Activated CD4-positive, alpha-beta T cell treated with anti-CD3 and anti-CD28 coated beads, Interleukin-2, amount 10 ng/mL, durations not matched to agents 7 days and 5 days (primary cell): ENCODE measurements at regions not wholly inside any gene's neighbourhood (a gene's known extent, or its start where the extent isn't known, plus 50 kb on each side); places are given as distances from the start of the nearest gene placed in this dataset.
"Not testable (repeated sequence)": the region's sequence is repeated elsewhere in the genome, so short reads cannot be mapped to it uniquely, and the experiment has no call there.

Experiments
- CTCF ChIA-PET: fragments of 350-600 bp; sonication (Branson Sonifier 250); formaldehyde crosslinking; loops from one replicate; lab custom pipeline; 2021; ENCODE audit warnings: antibody characterized with exemption; lab: Charles Lee
- POLR2A ChIA-PET: fragments of 350-600 bp; sonication (Branson Sonifier 250); formaldehyde crosslinking; loops from one replicate; lab custom pipeline; 2021; ENCODE audit warnings: antibody characterized with exemption; lab: Charles Lee
- DNase-seq: peaks from one replicate; pipeline ENCODE4 v3.0.0-alpha.2; 2020
- H3K27ac Mint-ChIP-seq: one replicate; pipeline ENCODE4 v1.8.0; 2021; ENCODE audit warnings: mild to moderate bottlenecking, moderate library complexity, mixed read lengths
- H3K27me3 Mint-ChIP-seq: one replicate; pipeline ENCODE4 v1.8.0; 2021; ENCODE audit warnings: mixed read lengths
- H3K36me3 Mint-ChIP-seq: one replicate; pipeline ENCODE4 v1.8.0; 2021; ENCODE audit warnings: low read depth, mixed read lengths
- H3K4me1 Mint-ChIP-seq: one replicate; pipeline ENCODE4 v1.8.0; 2021; ENCODE audit warnings: mixed read lengths
- H3K4me3 Mint-ChIP-seq: one replicate; pipeline ENCODE4 v1.8.0; 2021; ENCODE audit warnings: mild to moderate bottlenecking, moderate library complexity, mixed read lengths
- H3K9me3 Mint-ChIP-seq: one replicate; pipeline ENCODE4 v1.8.0; 2021; ENCODE audit warnings: mixed read lengths

GRCh38 chr7:69246758-69247157 is 351.5 kb upstream of the AUTS2 start:
- POLR2A ChIA-PET = no interaction called here
- H3K36me3 Mint-ChIP-seq = no peaks in the 10 kb centered on the region
- peaks cover 7% of the 10 kb centered on the region for H3K9me3 Mint-ChIP-seq
- H3K4me3 Mint-ChIP-seq = no peak overlapping the region
- no peak for DNase-seq
- no peak overlapping the region for H3K27ac Mint-ChIP-seq
- H3K27me3 Mint-ChIP-seq = no peaks in the 10 kb centered on the region
- CTCF ChIA-PET = no interaction called here
- H3K4me1 Mint-ChIP-seq = no peaks in the 10 kb centered on the region

GRCh38 chr7:69248382-69248828 is 349.9 kb upstream of the AUTS2 start:
- H3K27me3 Mint-ChIP-seq, CTCF ChIA-PET, H3K4me1 Mint-ChIP-seq, POLR2A ChIA-PET, H3K36me3 Mint-ChIP-seq, H3K4me3 Mint-ChIP-seq, H3K27ac Mint-ChIP-seq, DNase-seq, H3K9me3 Mint-ChIP-seq: not testable (repeated sequence)

DNA sequence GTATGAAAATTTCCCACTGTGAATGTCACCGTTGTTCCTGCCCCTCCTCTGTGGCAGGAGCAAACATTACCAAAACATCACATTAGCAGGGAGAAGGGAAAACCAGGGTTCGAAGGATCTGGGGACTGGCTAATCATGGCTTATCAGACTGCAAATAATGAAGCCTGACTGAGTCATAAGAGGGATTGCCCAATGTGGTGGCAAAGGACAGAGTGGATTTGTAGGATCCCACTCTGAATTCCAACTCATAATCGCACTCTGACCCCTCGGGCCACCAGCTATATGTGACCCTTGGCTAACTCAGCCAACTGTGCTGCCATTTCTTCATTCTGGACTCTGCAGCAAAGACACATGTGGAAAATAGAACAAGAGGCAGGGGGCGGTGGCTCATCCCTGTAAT is 347.3 kb upstream of the AUTS2 start:
- Mint-ChIP-seq H3K4me3 (no peak overlapping the region), H3K27ac (no peak overlapping the region), H3K36me3 (no peaks in the 10 kb centered on the region), H3K4me1 (no peaks in the 10 kb centered on the region), H3K27me3 (no peaks in the 10 kb centered on the region), H3K9me3 (peaks cover 7% of the 10 kb centered on the region)
- ChIA-PET CTCF (interaction anchor here (0.6 kb wide), 1 partner anchor 883 kb away, joined by 3 read pairs; no protein-coding TSS in a partner anchor), POLR2A (no interaction called here)
- DNase-seq = no peak

- Mint-ChIP-seq H3K27me3 (no peaks in the 10 kb centered on the region), H3K4me1 (no peaks in the 10 kb centered on the region), H3K4me3 (no peak overlapping the region), H3K27ac (no peak overlapping the region), H3K36me3 (no peaks in the 10 kb centered on the region), H3K9me3 (peaks cover 15% of the 10 kb centered on the region)
- POLR2A ChIA-PET = no interaction called here
- DNase-seq = no peak
- CTCF ChIA-PET = no interaction called here
Measured at GRCh38 chr7:69254643-69255042, 343.6 kb upstream of the AUTS2 start.

GRCh38 chr7:69256634-69257081 is 341.6 kb upstream of the AUTS2 start:
- Mint-ChIP-seq H3K27me3 (no peaks in the 10 kb centered on the region), H3K9me3 (peaks cover 11% of the 10 kb centered on the region), H3K4me3 (no peak overlapping the region), H3K27ac (no peak overlapping the region), H3K36me3 (no peaks in the 10 kb centered on the region), H3K4me1 (no peaks in the 10 kb centered on the region)
- DNase-seq = no peak
- ChIA-PET CTCF (no interaction called here), POLR2A (no interaction called here)

DNA sequence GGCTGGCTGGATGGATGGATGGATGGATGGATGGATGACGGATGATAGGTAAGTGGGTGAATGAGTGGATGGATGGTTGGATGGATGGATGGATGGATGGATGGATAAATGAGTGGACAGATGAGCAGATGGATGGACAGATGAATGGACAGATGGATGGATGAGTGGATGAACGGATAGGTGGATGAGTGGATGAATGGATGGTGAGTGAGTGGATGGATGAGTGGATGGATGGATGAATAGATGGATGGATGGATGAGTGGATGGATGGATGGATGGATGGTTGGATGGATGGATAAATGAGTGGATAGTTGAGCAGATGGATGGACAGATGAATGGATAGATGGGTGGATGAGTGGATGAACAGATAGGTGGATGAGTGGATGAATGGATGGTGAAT is 340.7 kb upstream of the AUTS2 start:
- H3K4me1 Mint-ChIP-seq = no peaks in the 10 kb centered on the region

DNA sequence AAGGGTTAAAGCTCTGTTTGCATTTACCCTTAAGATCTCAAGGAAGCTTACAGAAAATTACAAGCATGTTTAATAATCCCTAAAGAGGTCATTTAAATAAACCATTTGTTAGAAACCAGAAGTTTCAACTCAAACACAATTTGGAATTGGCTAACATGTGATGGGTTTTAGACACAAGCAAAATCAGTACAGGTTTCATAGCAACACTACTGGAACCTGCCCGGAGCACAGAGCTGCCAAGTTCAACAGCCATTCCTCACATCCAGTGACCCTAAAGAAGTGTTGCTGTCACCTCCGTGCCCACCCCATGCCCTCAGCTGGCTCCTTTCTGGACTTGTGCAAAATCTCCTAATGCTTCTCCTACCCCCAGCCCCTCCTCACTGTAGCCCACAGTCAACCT is 338.8 kb upstream of the AUTS2 start:
- Mint-ChIP-seq H3K36me3 (no peaks in the 10 kb centered on the region), H3K27me3 (no peaks in the 10 kb centered on the region), H3K4me1 (no peaks in the 10 kb centered on the region), H3K4me3 (no peak overlapping the region), H3K9me3 (peaks cover 11% of the 10 kb centered on the region), H3K27ac (no peak overlapping the region)
- no peak for DNase-seq
- ChIA-PET CTCF (no interaction called here), POLR2A (no interaction called here)

More for the DNA sequence above, 340.7 kb upstream of the AUTS2 start:
- H3K27me3 Mint-ChIP-seq = no peaks in the 10 kb centered on the region
- no peak overlapping the region for H3K4me3 Mint-ChIP-seq
- ChIA-PET CTCF (no interaction called here), POLR2A (no interaction called here)
- DNase-seq = no peak
- H3K36me3 Mint-ChIP-seq = no peaks in the 10 kb centered on the region
- peaks cover 11% of the 10 kb centered on the region for H3K9me3 Mint-ChIP-seq
- H3K27ac Mint-ChIP-seq = no peak overlapping the region

- no peak overlapping the region for H3K4me3 Mint-ChIP-seq
- no peaks in the 10 kb centered on the region for H3K36me3 Mint-ChIP-seq
- ChIA-PET POLR2A (no interaction called here), CTCF (no interaction called here)
- DNase-seq = no peak
- no peak overlapping the region for H3K27ac Mint-ChIP-seq
- H3K27me3 Mint-ChIP-seq = no peaks in the 10 kb centered on the region
- H3K9me3 Mint-ChIP-seq = peaks cover 11% of the 10 kb centered on the region
- no peaks in the 10 kb centered on the region for H3K4me1 Mint-ChIP-seq
Measured at GRCh38 chr7:69260023-69260422, 338.3 kb upstream of the AUTS2 start.

GRCh38 chr7:69263550-69263949 is 334.7 kb upstream of the AUTS2 start:
- no peaks in the 10 kb centered on the region for H3K27me3 Mint-ChIP-seq
- ChIA-PET CTCF (no interaction called here), POLR2A (no interaction called here)
- H3K27ac Mint-ChIP-seq = no peak overlapping the region
- H3K9me3 Mint-ChIP-seq = peaks cover 2% of the 10 kb centered on the region
- no peaks in the 10 kb centered on the region for H3K4me1 Mint-ChIP-seq
- H3K4me3 Mint-ChIP-seq = no peak overlapping the region
- no peaks in the 10 kb centered on the region for H3K36me3 Mint-ChIP-seq
- DNase-seq = no peak

- H3K4me1 Mint-ChIP-seq = no peaks in the 10 kb centered on the region
- ChIA-PET POLR2A (no interaction called here), CTCF (no interaction called here)
- DNase-seq = no peak
- H3K9me3 Mint-ChIP-seq = no peaks in the 10 kb centered on the region
- no peak overlapping the region for H3K4me3 Mint-ChIP-seq
- no peak overlapping the region for H3K27ac Mint-ChIP-seq
- no peaks in the 10 kb centered on the region for H3K27me3 Mint-ChIP-seq
- H3K36me3 Mint-ChIP-seq = no peaks in the 10 kb centered on the region
Measured at GRCh38 chr7:69269806-69270205, 328.5 kb upstream of the AUTS2 start.

DNA sequence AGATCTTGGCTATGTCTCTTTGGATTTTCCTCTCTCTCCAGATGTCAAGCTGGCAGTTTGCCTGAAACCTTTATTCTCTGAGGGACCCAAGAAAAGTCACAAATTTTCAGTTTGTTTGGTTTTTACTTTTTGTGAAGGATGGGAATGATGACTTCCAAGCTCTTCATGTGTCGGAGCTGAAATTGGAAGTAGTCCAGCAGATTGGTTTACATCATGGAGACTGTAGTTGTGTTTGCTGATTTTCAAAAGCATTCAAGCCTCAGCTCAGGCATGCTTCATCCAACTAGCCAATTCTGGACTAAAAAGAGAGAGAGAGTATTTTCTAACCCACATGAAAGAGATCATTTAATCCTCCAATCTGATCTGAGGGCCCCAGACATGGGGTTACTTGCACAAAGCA is 326.2 kb upstream of the AUTS2 start:
- Mint-ChIP-seq H3K9me3 (no peaks in the 10 kb centered on the region), H3K36me3 (no peaks in the 10 kb centered on the region), H3K4me3 (no peak overlapping the region), H3K4me1 (no peaks in the 10 kb centered on the region), H3K27me3 (no peaks in the 10 kb centered on the region), H3K27ac (no peak overlapping the region)
- ChIA-PET POLR2A (no interaction called here), CTCF (no interaction called here)
- no peak for DNase-seq

DNA sequence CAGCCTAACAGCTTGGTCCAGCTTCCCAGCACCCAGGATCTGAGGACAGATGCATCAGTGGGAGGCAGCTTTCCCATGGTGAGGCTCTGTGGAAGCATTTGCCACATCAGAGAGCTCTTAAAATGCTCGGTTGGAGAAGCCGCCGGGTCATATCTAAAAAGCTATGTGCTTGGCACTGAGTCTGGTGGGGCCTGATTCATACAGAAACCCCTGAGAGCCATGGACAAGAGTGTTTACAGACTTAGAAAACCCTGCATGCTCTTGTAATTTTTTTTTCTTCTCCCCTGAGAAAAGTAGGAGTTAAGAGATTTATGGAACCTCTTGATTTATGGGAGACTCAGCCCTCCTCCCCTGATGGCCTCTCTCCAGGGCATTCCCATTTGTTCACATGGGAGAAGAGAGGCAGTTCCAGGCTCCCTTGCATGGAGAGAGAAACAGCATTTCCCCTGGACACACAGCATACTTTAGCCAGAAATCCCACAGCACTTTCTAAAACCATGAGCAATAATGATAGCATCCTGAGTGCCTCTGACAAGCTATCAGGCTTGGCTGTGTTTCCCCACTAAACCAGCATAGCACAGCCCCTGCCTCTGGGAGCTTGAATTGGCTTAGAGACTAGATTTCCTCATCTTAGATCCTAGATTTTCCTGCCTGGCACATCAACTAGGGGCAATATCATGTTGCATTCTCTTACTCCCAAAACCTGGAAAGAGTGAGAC is 322.1 kb upstream of the AUTS2 start:
- Mint-ChIP-seq H3K4me3 (no peak overlapping the region), H3K4me1 (no peaks in the 10 kb centered on the region), H3K27me3 (no peaks in the 10 kb centered on the region), H3K9me3 (peaks cover 4% of the 10 kb centered on the region), H3K36me3 (no peaks in the 10 kb centered on the region), H3K27ac (no peak overlapping the region)
- DNase-seq = no peak
- CTCF ChIA-PET = interaction anchor here (0.7 kb wide), 1 partner anchor 13 kb away, joined by 3 read pairs; no protein-coding TSS in a partner anchor
- POLR2A ChIA-PET = no interaction called here

DNA sequence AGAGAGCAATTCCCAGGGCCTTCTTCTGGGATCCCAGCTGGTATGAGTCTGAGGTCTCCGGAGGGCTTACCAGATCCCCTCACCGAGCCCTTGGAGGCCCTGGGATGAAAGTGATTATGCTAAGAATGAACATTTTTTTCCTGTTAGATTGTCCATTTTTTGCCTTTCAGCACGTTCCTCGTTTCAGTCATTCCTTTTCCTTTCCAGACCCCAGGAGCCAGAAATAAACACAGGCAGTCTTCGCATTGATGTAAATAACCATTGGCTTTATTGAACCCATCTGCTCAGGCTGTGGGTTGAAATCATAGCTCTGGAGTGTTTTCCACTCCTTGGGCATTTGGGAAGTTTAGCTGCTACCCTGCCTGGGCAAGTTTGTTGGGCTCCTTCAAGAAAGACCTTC is 320.9 kb upstream of the AUTS2 start:
- Mint-ChIP-seq H3K9me3 (peaks cover 6% of the 10 kb centered on the region), H3K4me1 (no peaks in the 10 kb centered on the region)
- CTCF ChIA-PET = no interaction called here

GRCh38 chr7:69282946-69283345 is 315.3 kb upstream of the AUTS2 start:
- Mint-ChIP-seq H3K27ac (no peak overlapping the region), H3K27me3 (no peaks in the 10 kb centered on the region), H3K9me3 (peaks cover 12% of the 10 kb centered on the region), H3K36me3 (no peaks in the 10 kb centered on the region), H3K4me3 (no peak overlapping the region), H3K4me1 (no peaks in the 10 kb centered on the region)
- POLR2A ChIA-PET = no interaction called here
- CTCF ChIA-PET = no interaction called here
- DNase-seq = no peak

More for the DNA sequence above, 320.9 kb upstream of the AUTS2 start:
- no peak overlapping the region for H3K4me3 Mint-ChIP-seq
- H3K27ac Mint-ChIP-seq = no peak overlapping the region
- DNase-seq = no peak
- no peaks in the 10 kb centered on the region for H3K27me3 Mint-ChIP-seq
- POLR2A ChIA-PET = no interaction called here
- H3K36me3 Mint-ChIP-seq = no peaks in the 10 kb centered on the region
